ENCODE measurements at regions not wholly inside any gene's neighbourhood (a gene's known extent, or its start where the extent isn't known, plus 50 kb on each side); places are given as distances from the start of the nearest gene placed in this dataset.

DNA sequence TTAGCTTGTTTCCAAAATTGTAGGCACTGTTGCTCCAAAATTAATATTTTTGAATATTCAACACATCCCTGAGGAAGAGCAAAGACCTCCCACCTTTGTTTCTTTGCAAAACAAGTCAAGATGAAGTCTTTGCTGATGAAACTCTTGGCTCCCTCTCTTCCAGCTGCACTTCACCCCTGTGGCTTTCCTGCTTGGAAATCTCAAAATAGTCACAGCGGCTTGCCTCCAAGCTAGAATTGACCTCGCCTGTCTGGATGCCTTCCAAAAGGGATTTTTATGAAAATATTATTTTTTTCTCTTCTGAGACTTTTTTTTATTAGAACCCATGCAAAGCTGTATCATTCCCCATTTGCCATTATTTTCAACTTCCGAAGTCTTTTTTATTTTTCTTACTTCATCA, 71.1 kb upstream of the MROH9 start:
- no peak for DNase-seq (ENCODE audit: low spot score)

DNA sequence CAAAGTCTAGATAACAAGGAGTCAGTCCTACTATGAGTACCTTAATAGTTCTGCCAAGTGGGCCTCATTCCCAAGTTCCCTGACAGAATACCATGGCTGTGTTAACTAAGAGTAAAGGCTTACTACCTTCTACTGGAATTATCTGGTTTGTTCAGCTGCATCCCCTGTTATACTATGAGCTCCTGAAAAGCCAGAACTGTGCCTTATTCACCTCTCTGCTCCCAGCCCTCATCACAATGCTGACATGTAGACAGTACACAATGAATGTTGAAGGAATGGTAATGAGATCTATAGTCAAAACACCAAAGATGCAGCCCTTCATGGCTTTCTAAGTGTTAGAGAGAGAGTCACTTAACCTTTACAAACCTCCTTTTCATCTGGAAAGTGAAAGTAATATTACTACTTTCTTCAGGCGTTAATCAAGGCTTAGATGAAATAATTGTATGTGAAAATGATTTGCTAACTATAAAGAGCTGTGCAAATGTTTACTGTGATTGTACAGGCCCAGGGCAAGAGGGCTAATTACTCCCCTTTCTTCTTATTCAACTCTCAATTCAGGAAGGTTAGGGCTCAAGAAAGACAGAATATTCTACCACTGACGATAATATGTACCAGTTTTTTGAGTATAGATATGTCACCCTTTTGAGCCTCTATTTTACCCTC, 70.3 kb upstream of the MROH9 start:
- no peak for DNase-seq (ENCODE audit: low spot score)

DNA sequence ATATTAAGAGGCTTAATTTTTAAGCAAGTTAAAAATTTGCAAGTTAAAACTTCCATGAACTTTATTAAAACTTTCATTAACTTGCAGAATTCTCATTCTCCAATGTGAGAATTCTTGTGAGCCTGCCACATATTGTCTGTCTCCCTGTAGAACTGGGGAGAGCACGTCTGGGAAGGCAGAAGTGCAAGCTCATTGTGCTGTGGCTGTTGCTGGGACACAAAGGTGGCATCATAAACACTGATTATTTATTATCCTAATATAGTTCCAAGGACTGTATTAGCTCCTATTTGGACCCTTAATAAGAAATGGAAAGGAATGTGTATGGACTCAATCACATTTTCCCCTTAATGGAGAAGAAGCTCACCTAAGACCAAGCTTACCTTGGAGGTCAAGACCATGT, 68.7 kb upstream of the MROH9 start:
- DNase-seq (ENCODE audit: low spot score) = no peak

DNA sequence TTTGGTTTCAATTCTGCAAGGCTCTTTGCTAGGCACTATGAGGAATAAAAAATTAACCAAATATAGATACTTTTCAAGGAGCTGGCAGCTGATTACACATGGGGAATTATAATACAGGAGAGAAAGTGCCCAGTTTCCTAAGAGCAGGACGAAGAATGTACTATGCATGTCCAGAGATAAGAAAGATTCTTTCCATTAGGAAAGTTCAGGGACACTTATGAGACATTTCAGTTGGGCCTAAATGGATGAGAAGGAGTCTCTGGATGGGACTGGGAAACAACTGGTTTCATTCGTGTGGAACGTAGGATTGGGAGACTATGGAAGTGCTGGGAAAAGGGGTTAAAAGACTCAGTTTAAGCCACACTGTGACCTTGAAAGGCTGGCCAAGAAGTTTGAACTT, 63.5 kb upstream of the MROH9 start:
- no peak for DNase-seq (ENCODE audit: low spot score)

GRCh38 chr1:170872663-170873062, 62.7 kb upstream of the MROH9 start:
- DNase-seq (ENCODE audit: low spot score) = no peak

DNA sequence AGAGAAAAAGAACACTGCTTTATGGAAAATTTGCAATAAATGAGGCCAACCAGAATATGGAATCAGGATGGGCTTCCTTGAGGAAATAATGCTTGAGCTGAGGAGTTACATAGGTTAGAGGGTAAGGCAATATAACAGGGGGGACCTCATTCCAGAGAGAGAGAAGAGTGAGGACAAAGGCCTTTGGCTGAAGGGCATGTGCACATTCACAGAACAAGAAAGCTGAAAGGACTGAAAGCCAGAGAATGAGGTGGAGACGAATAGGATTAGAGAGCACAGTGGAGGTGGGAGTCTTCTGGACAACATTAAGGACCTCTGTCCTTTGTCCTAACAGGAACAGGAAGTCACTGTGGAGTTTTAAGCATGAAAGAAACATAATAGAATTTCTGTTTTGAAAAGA, 60.7 kb upstream of the MROH9 start:
- DNase-seq (ENCODE audit: low spot score) = no peak

DNA sequence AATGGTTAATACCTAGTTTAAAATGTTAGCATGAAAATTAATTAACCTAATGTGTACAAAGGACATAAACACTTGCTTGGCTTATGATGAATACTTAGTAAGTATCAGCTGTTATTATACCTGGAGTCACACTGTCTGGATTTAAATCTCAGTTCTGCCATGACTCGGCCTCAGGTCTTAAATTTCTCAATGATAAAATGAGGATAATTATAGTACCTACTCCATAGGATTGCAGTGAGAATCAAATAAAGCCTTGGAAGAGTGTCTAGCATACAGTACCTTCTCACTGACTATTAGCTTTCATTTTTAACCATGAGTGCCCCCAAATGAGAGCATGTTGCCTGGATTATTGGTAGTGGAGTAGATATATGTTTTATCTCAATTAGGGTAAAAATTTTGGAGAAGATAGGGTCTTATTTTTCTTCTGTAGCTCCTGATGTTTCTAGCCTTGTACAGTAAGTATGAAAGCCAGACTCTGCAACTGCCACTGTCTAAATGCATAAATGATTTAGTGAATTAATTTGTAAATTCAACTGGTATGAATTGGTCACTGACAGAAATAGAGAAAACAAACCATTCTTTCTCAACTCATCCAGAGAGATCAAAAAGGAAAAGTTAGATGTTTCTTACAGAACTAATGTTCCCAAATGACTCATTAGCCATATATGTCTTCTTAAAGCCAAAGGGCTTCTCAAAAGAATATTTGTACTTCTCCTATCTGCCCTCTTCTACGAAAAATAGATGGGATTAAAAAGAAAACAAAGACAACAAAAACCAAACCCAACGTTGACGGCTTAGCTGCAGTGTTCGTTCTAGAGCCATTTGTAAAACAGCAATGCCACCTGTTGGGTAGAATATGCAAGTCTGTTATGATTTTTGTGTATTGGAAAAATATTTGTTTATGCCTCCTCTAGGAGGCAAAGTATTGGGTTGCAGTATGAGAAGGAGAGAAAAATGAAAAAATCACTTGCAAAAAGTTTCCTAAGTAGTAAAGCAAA, 53.8 kb upstream of the MROH9 start:
- DNase-seq (ENCODE audit: low spot score) = no peak

Data from iPS-NIHi11 (cell line).